HL-60 (cell line): ENCODE measurements at regions not wholly inside any gene's neighbourhood (a gene's known extent, or its start where the extent isn't known, plus 50 kb on each side); places are given as distances from the start of the nearest gene placed in this dataset.

ENCODE experiments used
- GABPA ChIP-seq: IDR thresholded peaks from 2 replicates; pipeline ENCODE4 v1.6.1; 2012; ENCODE audit warnings: low read depth
- POLR2AphosphoS5 ChIP-seq: IDR thresholded peaks from 2 replicates; pipeline ENCODE4 v1.6.1; 2012; ENCODE audit warnings: low read depth
- SPI1 ChIP-seq: IDR thresholded peaks from 2 replicates; pipeline ENCODE4 v1.6.1; 2012; ENCODE audit warnings: low read depth, mild to moderate bottlenecking, borderline replicate concordance
- TF ChIP-seq, protein P1 (sequence below): IDR thresholded peaks from 2 replicates; pipeline ENCODE4 v1.6.1; 2012; ENCODE audit warnings: low read depth; ENCODE audit not compliant: insufficient replicate concordance
- TF ChIP-seq, protein P2 (sequence below): IDR thresholded peaks from one replicate; pipeline ENCODE4 v1.5.1; 2011; ENCODE audit warnings: low read length, control low read depth, inconsistent platforms; ENCODE audit not compliant: insufficient read depth

DNA sequence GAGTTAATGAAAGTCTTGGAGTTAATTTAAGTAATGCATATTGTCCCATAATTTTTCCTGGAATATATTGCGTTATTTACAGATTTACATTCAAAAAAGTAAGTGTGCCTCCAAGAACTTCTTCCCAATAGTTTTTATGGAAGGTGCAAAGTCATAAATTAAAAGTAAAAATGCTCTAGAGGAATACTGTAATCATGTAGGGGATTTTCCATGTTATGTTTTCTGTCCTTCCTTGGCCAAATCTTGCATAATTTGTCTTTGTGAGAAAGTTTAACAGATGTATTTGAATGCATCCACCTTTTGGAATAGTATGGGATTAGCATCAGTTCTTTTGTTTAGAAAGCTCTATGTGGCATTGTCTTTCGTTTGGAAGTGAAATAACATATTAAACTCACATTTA, 144.1 kb upstream of the GIMD1 start:
- TF ChIP-seq, protein P1, sequence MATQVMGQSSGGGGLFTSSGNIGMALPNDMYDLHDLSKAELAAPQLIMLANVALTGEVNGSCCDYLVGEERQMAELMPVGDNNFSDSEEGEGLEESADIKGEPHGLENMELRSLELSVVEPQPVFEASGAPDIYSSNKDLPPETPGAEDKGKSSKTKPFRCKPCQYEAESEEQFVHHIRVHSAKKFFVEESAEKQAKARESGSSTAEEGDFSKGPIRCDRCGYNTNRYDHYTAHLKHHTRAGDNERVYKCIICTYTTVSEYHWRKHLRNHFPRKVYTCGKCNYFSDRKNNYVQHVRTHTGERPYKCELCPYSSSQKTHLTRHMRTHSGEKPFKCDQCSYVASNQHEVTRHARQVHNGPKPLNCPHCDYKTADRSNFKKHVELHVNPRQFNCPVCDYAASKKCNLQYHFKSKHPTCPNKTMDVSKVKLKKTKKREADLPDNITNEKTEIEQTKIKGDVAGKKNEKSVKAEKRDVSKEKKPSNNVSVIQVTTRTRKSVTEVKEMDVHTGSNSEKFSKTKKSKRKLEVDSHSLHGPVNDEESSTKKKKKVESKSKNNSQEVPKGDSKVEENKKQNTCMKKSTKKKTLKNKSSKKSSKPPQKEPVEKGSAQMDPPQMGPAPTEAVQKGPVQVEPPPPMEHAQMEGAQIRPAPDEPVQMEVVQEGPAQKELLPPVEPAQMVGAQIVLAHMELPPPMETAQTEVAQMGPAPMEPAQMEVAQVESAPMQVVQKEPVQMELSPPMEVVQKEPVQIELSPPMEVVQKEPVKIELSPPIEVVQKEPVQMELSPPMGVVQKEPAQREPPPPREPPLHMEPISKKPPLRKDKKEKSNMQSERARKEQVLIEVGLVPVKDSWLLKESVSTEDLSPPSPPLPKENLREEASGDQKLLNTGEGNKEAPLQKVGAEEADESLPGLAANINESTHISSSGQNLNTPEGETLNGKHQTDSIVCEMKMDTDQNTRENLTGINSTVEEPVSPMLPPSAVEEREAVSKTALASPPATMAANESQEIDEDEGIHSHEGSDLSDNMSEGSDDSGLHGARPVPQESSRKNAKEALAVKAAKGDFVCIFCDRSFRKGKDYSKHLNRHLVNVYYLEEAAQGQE = no peak
- TF ChIP-seq, protein P2, sequence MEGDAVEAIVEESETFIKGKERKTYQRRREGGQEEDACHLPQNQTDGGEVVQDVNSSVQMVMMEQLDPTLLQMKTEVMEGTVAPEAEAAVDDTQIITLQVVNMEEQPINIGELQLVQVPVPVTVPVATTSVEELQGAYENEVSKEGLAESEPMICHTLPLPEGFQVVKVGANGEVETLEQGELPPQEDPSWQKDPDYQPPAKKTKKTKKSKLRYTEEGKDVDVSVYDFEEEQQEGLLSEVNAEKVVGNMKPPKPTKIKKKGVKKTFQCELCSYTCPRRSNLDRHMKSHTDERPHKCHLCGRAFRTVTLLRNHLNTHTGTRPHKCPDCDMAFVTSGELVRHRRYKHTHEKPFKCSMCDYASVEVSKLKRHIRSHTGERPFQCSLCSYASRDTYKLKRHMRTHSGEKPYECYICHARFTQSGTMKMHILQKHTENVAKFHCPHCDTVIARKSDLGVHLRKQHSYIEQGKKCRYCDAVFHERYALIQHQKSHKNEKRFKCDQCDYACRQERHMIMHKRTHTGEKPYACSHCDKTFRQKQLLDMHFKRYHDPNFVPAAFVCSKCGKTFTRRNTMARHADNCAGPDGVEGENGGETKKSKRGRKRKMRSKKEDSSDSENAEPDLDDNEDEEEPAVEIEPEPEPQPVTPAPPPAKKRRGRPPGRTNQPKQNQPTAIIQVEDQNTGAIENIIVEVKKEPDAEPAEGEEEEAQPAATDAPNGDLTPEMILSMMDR = no peak
- no peak for TF ChIP-seq POLR2AphosphoS5
- no peak for TF ChIP-seq GABPA
- no peak for TF ChIP-seq SPI1
